Coronary artery (tissue), 2 donors: ENCODE measurements at regions not wholly inside any gene's neighbourhood (a gene's known extent, or its start where the extent isn't known, plus 50 kb on each side); places are given as distances from the start of the nearest gene placed in this dataset.

Experiments
- DNase-seq: peaks from one replicate; pipeline ENCODE4 v3.0.0-alpha.2; 2017; ENCODE audit warnings: low spot score
- H3K27ac ChIP-seq, 2 donors: fragments of 200-600 bp; sonication (generic); one replicate each; pipeline ENCODE4 v1.5.1; 2016 to 2019
- H3K4me3 ChIP-seq: fragments of 200-600 bp; sonication (generic); 2 replicates; pipeline ENCODE4 v1.5.1; 2016; ENCODE audit warnings: mild to moderate bottlenecking, moderate library complexity
- TF ChIP-seq, protein P1 (sequence below): fragments of 200-600 bp; sonication (generic); IDR thresholded peaks from one replicate; pipeline ENCODE4 v1.5.1; 2019; ENCODE audit warnings: antibody characterized with exemption

DNA sequence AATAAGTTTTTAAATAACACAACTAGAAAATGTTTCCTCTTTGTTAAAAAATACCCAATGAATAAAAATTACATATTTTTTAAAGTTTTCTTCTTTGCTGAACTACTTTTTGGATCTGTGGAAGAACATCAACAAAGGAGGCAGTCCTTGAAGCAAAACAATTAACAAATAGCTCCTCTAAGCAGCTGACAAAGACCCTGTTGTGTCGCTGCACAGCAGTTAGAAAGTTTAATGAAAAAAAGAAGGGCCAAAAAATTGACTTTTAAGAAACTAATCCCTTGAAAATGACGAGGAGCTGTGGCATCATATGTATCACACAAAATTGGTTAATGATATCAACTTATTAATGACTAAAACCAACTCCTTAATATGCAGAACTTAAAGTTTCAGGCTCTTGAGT lies 72.1 kb downstream of the SLITRK1 start:
- H3K4me3 ChIP-seq, result no peak overlapping the region
- TF ChIP-seq, protein P1, sequence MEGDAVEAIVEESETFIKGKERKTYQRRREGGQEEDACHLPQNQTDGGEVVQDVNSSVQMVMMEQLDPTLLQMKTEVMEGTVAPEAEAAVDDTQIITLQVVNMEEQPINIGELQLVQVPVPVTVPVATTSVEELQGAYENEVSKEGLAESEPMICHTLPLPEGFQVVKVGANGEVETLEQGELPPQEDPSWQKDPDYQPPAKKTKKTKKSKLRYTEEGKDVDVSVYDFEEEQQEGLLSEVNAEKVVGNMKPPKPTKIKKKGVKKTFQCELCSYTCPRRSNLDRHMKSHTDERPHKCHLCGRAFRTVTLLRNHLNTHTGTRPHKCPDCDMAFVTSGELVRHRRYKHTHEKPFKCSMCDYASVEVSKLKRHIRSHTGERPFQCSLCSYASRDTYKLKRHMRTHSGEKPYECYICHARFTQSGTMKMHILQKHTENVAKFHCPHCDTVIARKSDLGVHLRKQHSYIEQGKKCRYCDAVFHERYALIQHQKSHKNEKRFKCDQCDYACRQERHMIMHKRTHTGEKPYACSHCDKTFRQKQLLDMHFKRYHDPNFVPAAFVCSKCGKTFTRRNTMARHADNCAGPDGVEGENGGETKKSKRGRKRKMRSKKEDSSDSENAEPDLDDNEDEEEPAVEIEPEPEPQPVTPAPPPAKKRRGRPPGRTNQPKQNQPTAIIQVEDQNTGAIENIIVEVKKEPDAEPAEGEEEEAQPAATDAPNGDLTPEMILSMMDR, result no peak
- no peak for DNase-seq
- no peak overlapping the region for H3K27ac ChIP-seq

DNA sequence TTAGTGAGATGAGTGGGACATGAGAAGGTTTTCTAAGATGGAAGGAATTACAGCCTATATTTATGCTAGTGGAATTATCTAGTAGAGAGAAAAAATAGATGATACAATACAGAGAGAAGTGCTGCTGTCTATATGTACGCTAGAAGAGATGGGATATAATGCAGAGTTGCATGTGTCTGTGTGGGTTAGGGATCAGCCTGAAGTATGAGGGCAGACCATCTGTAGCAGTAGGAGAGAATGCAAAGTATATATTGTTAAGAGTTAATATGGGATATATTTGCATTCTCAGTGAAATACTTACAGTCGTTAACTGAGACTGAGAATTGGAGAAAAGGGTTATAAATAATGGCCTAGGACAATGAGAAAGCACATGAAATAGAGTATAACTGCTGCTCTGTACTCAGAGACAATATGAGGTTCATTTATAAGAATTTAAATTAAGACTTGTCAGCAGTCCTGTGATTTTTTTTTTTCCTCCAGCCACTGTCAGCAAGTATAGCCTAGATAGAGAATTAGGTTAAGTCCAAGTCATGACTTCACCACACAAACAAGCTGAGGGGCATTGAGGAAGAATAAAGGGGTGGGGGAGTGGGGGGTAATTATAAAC lies 77.8 kb downstream of the SLITRK1 start:
- no peak overlapping the region for H3K4me3 ChIP-seq
- H3K27ac ChIP-seq, result no peak overlapping the region
- TF ChIP-seq, protein P1, result no peak
- DNase-seq, result no peak

- DNase-seq, result no peak
- TF ChIP-seq, protein P1, result no peak
- no peak overlapping the region for H3K4me3 ChIP-seq
- H3K27ac ChIP-seq, result no peak overlapping the region
Measured at GRCh38 chr13:83798731-83799130, 83.5 kb downstream of the SLITRK1 start.

DNA sequence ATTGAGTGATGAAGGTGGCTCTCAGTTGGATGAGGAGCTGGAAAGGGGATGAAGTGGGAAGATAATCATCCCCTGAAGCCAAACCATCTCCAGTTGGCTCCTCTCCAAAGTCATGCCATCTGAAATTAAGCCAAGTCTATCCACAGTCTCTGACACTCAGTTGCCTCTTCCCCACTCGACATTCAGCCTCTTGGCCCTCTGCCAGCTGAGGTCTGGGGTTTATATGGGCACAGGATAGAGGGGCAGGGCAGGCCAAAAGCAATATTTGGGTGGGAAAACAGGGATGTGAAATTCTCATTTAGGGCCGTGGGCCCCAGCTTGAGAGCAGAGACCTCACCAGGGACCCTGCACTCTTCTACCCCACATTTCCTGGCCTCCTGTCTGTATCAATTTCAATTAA lies 85.9 kb downstream of the SLITRK1 start:
- TF ChIP-seq, protein P1, result no peak
- no peak for DNase-seq
- H3K27ac ChIP-seq, result no peak overlapping the region
- no peak overlapping the region for H3K4me3 ChIP-seq

- no peak overlapping the region for H3K4me3 ChIP-seq
- H3K27ac ChIP-seq, result no peak overlapping the region
- TF ChIP-seq, protein P1, result no peak
- no peak for DNase-seq
Measured at GRCh38 chr13:83794583-83794982, 87.7 kb downstream of the SLITRK1 start.

GRCh38 chr13:83780227-83780626 lies 102.0 kb downstream of the SLITRK1 start:
- TF ChIP-seq, protein P1, result no peak
- H3K27ac ChIP-seq, result no peak overlapping the region
- DNase-seq, result no peak
- H3K4me3 ChIP-seq, result no peak overlapping the region

GRCh38 chr13:83773961-83774360 lies 108.3 kb downstream of the SLITRK1 start:
- Histone ChIP-seq H3K27ac (no peak overlapping the region), H3K4me3 (no peak overlapping the region)
- no peak for DNase-seq
- TF ChIP-seq, protein P1, result no peak
